DOHH2 (cell line): ENCODE measurements at regions not wholly inside any gene's neighbourhood (a gene's known extent, or its start where the extent isn't known, plus 50 kb on each side); places are given as distances from the start of the nearest gene placed in this dataset.

ENCODE experiments used
- EZH2phosphoT487 ChIP-seq: fragments of 200-600 bp; sonication (generic); IDR thresholded peaks from 2 replicates; pipeline ENCODE4 v1.6.1; 2017; ENCODE audit warnings: borderline replicate concordance, mild to moderate bottlenecking, antibody characterized with exemption, low read length, moderate library complexity, mixed read lengths
- TF ChIP-seq, protein P1 (sequence below): fragments of 200-600 bp; sonication (generic); IDR thresholded peaks from one replicate; pipeline ENCODE4 v1.5.1; 2014; ENCODE audit warnings: antibody characterized with exemption, mild to moderate bottlenecking, low read depth, low read length; ENCODE audit not compliant: poor library complexity, severe bottlenecking

DNA sequence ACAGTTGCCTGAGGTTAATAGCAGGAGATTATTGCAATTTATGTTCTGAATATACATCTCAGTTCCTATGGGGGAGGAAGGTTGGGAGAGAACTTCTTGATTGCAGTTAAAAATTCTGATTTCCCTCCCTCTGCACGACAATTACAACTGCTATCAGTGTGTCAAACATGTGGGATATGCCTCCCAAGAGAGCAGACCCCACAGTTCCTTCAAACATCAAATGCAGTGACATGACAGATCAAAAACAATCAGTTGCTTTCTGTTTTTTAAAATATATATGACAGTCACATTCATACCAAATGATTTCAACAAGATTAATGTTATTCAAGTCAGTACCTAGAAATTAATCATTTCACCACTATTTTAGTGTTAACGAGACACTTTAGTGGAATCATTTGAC, 639.0 kb downstream of the EDEM1 start:
- TF ChIP-seq, protein P1, sequence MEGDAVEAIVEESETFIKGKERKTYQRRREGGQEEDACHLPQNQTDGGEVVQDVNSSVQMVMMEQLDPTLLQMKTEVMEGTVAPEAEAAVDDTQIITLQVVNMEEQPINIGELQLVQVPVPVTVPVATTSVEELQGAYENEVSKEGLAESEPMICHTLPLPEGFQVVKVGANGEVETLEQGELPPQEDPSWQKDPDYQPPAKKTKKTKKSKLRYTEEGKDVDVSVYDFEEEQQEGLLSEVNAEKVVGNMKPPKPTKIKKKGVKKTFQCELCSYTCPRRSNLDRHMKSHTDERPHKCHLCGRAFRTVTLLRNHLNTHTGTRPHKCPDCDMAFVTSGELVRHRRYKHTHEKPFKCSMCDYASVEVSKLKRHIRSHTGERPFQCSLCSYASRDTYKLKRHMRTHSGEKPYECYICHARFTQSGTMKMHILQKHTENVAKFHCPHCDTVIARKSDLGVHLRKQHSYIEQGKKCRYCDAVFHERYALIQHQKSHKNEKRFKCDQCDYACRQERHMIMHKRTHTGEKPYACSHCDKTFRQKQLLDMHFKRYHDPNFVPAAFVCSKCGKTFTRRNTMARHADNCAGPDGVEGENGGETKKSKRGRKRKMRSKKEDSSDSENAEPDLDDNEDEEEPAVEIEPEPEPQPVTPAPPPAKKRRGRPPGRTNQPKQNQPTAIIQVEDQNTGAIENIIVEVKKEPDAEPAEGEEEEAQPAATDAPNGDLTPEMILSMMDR: no peak
- no peak for TF ChIP-seq EZH2phosphoT487
